Subcutaneous abdominal adipose tissue (tissue), 5 donors: ENCODE measurements at regions not wholly inside any gene's neighbourhood (a gene's known extent, or its start where the extent isn't known, plus 50 kb on each side); places are given as distances from the start of the nearest gene placed in this dataset.

ENCODE experiments used
- H3K27ac ChIP-seq: one replicate; pipeline ENCODE4 v1.7.0; 2013; ENCODE audit warnings: low read depth, mild to moderate bottlenecking, inconsistent platforms, low read length, moderate library complexity
- H3K27me3 ChIP-seq, 5 donors: one replicate each; pipeline ENCODE4 v1.7.0; 2013; ENCODE audit warnings: low read length in 5 of 5, inconsistent platforms in 1 of 5; ENCODE audit not compliant: control insufficient read depth in 5 of 5, insufficient read depth in 4 of 5
- H3K36me3 ChIP-seq, 5 donors: one replicate each; pipeline ENCODE4 v1.7.0; 2013; ENCODE audit warnings: low read length in 5 of 5; ENCODE audit not compliant: control insufficient read depth in 5 of 5, insufficient read depth in 5 of 5
- H3K4me1 ChIP-seq, 5 donors: one replicate each; pipeline ENCODE4 v1.7.0; 2013; ENCODE audit warnings: low read length in 5 of 5, mild to moderate bottlenecking in 3 of 5, moderate library complexity in 1 of 5; ENCODE audit not compliant: control insufficient read depth in 5 of 5, insufficient read depth in 5 of 5
- H3K4me3 ChIP-seq, 5 donors: one replicate each; pipeline ENCODE4 v1.7.0; 2013; ENCODE audit warnings: low read length in 5 of 5, low read depth in 1 of 5
- H3K9ac ChIP-seq, 5 donors: one replicate each; pipeline ENCODE4 v1.7.0; 2013; ENCODE audit warnings: low read length in 5 of 5, mild to moderate bottlenecking in 4 of 5, moderate library complexity in 3 of 5
- H3K9me3 ChIP-seq, 5 donors: one replicate each; pipeline ENCODE4 v1.7.0; 2013; ENCODE audit warnings: low read length in 5 of 5; ENCODE audit not compliant: control insufficient read depth in 5 of 5
- donor health status: healthy.
- donor health status: healthy.
- donor health status: healthy.
- donor health status: healthy.
- donor health status: healthy.

- Histone ChIP-seq H3K36me3 (no peaks in the 10 kb centered on the region), H3K9ac (no peak overlapping the region), H3K4me1 (no peaks in the 10 kb centered on the region), H3K4me3 (no peak overlapping the region), H3K9me3 (peaks cover 0 to under 1% (median 0%) of the 10 kb centered on the region in 5 donors), H3K27ac (no peak overlapping the region), H3K27me3 (no peaks in the 10 kb centered on the region)
Observed at GRCh38 chr10:56298941-56299340, 62.1 kb downstream of the ZWINT start.

GRCh38 chr10:56296618-56297017, 64.4 kb downstream of the ZWINT start:
- Histone ChIP-seq H3K9ac (no peak overlapping the region), H3K4me3 (no peak overlapping the region), H3K36me3 (no peaks in the 10 kb centered on the region), H3K27ac (no peak overlapping the region), H3K27me3 (no peaks in the 10 kb centered on the region), H3K4me1 (no peaks in the 10 kb centered on the region), H3K9me3 (peaks cover 0 to 5% (median 0%) of the 10 kb centered on the region in 5 donors)

GRCh38 chr10:56288403-56288802, 72.7 kb downstream of the ZWINT start:
- H3K27ac ChIP-seq: no peak overlapping the region
- no peak overlapping the region for H3K9ac ChIP-seq
- H3K4me1 ChIP-seq: no peaks in the 10 kb centered on the region
- no peaks in the 10 kb centered on the region for H3K36me3 ChIP-seq
- no peaks in the 10 kb centered on the region for H3K27me3 ChIP-seq
- no peak overlapping the region for H3K4me3 ChIP-seq
- H3K9me3 ChIP-seq: peaks cover 0 to 3% (median 0%) of the 10 kb centered on the region in 5 donors

GRCh38 chr10:56286096-56286495, 75.0 kb downstream of the ZWINT start:
- no peaks in the 10 kb centered on the region for H3K9me3 ChIP-seq
- no peak overlapping the region for H3K4me3 ChIP-seq
- no peaks in the 10 kb centered on the region for H3K27me3 ChIP-seq
- H3K4me1 ChIP-seq: no peaks in the 10 kb centered on the region
- no peaks in the 10 kb centered on the region for H3K36me3 ChIP-seq
- H3K27ac ChIP-seq: no peak overlapping the region
- no peak overlapping the region for H3K9ac ChIP-seq

- Histone ChIP-seq H3K9ac (no peak overlapping the region), H3K27me3 (no peaks in the 10 kb centered on the region), H3K9me3 (no peaks in the 10 kb centered on the region), H3K4me1 (no peaks in the 10 kb centered on the region), H3K4me3 (no peak overlapping the region), H3K36me3 (no peaks in the 10 kb centered on the region), H3K27ac (no peak overlapping the region)
Observed at GRCh38 chr10:56279270-56279669, 81.8 kb downstream of the ZWINT start.

GRCh38 chr10:56269181-56269580, 91.9 kb downstream of the ZWINT start:
- no peak overlapping the region for H3K27ac ChIP-seq
- no peak overlapping the region for H3K4me3 ChIP-seq
- H3K27me3 ChIP-seq: no peaks in the 10 kb centered on the region
- H3K9me3 ChIP-seq: no peaks in the 10 kb centered on the region
- H3K36me3 ChIP-seq: no peaks in the 10 kb centered on the region
- no peak overlapping the region for H3K9ac ChIP-seq
- H3K4me1 ChIP-seq: no peaks in the 10 kb centered on the region

- no peak overlapping the region for H3K27ac ChIP-seq
- no peaks in the 10 kb centered on the region for H3K4me1 ChIP-seq
- no peaks in the 10 kb centered on the region for H3K36me3 ChIP-seq
- H3K4me3 ChIP-seq: no peak overlapping the region
- no peaks in the 10 kb centered on the region for H3K9me3 ChIP-seq
- no peaks in the 10 kb centered on the region for H3K27me3 ChIP-seq
- H3K9ac ChIP-seq: no peak overlapping the region
Observed at GRCh38 chr10:56266120-56266519, 94.9 kb downstream of the ZWINT start.

GRCh38 chr10:56258991-56259390, 102.1 kb downstream of the ZWINT start:
- Histone ChIP-seq H3K9ac (no peak overlapping the region), H3K27ac (no peak overlapping the region), H3K36me3 (no peaks in the 10 kb centered on the region), H3K4me1 (no peaks in the 10 kb centered on the region), H3K4me3 (no peak overlapping the region), H3K9me3 (peaks cover 0 to 7% (median 0%) of the 10 kb centered on the region in 5 donors), H3K27me3 (no peaks in the 10 kb centered on the region)

GRCh38 chr10:56258378-56258777, 102.7 kb downstream of the ZWINT start:
- H3K36me3 ChIP-seq: no peaks in the 10 kb centered on the region
- no peak overlapping the region for H3K27ac ChIP-seq
- no peaks in the 10 kb centered on the region for H3K27me3 ChIP-seq
- H3K4me3 ChIP-seq: no peak overlapping the region
- H3K9ac ChIP-seq: no peak overlapping the region
- H3K4me1 ChIP-seq: no peaks in the 10 kb centered on the region
- peaks cover 0 to 7% (median 0%) of the 10 kb centered on the region in 5 donors for H3K9me3 ChIP-seq

GRCh38 chr10:56255298-56255697, 105.8 kb downstream of the ZWINT start:
- Histone ChIP-seq H3K36me3 (no peaks in the 10 kb centered on the region), H3K4me1 (no peaks in the 10 kb centered on the region), H3K9me3 (peaks cover 0 to 7% (median 0%) of the 10 kb centered on the region in 5 donors), H3K27ac (no peak overlapping the region), H3K27me3 (no peaks in the 10 kb centered on the region), H3K4me3 (no peak overlapping the region), H3K9ac (no peak overlapping the region)

GRCh38 chr10:56240471-56240870, 120.6 kb downstream of the ZWINT start:
- Histone ChIP-seq H3K27me3 (no peaks in the 10 kb centered on the region), H3K27ac (no peak overlapping the region), H3K4me1 (no peaks in the 10 kb centered on the region), H3K9me3 (no peaks in the 10 kb centered on the region), H3K36me3 (no peaks in the 10 kb centered on the region), H3K4me3 (no peak overlapping the region), H3K9ac (no peak overlapping the region)
